Urinary bladder (tissue), 3 donors: ENCODE measurements at regions not wholly inside any gene's neighbourhood (a gene's known extent, or its start where the extent isn't known, plus 50 kb on each side); places are given as distances from the start of the nearest gene placed in this dataset.
A peak's percentile ranks its signal among the peaks of the same experiment; 100 is the strongest.

Experiments used
- DNase-seq: peaks from one replicate; pipeline ENCODE4 v3.0.0-alpha.2; 2015; ENCODE audit errors: extremely low spot score
- H3K27ac ChIP-seq: one replicate; pipeline ENCODE4 v1.5.1; 2013; ENCODE audit warnings: low read depth, mild to moderate bottlenecking, moderate library complexity
- H3K36me3 ChIP-seq: one replicate; pipeline ENCODE4 v1.6.1; 2013; ENCODE audit warnings: mild to moderate bottlenecking, moderate library complexity; ENCODE audit not compliant: insufficient read depth
- H3K4me1 ChIP-seq: one replicate; pipeline ENCODE4 v1.6.1; 2013; ENCODE audit warnings: mild to moderate bottlenecking, moderate library complexity; ENCODE audit not compliant: insufficient read depth
- H3K4me3 ChIP-seq: one replicate; pipeline ENCODE4 v1.5.1; 2013; ENCODE audit warnings: low read depth, low read length
- WGBS: extraction: QIAGEN DNeasy Blood & Tissue Kit; methylation state at CpG from one replicate; pipeline ENCODE4 v1.1.7; 2013; 5-methylcytosine and 5-hydroxymethylcytosine counted together
- donor health status: healthy with polysubstance abuse.
- donor health status: healthy.

DNA sequence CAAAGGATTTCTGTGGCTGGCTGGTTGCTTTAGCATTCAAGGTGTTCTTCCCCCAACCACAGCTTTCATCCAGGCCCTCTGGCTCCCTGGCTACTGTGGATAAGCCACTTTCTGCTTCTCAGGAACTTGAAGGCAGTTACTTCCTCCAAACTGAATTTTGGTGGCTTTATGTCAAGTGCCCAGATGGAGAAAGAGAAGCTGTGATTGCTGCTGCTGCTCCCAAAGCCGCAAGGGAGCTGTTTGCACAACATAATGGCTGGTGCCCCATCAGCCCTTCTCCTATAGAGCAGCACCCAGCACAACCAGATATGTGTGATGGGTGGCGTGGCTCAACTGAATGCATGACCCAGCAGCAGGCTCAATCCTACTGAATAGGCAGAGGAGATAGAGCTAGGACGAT, 465.2 kb downstream of the MAFB start:
- DNase-seq, result no peak
- 88% methylated on average over 3 of the region's 3 CpGs for WGBS
- Histone ChIP-seq H3K4me3 (no peak overlapping the region), H3K36me3 (no peaks in the 10 kb centered on the region), H3K27ac (no peak overlapping the region), H3K4me1 (no peaks in the 10 kb centered on the region)

DNA sequence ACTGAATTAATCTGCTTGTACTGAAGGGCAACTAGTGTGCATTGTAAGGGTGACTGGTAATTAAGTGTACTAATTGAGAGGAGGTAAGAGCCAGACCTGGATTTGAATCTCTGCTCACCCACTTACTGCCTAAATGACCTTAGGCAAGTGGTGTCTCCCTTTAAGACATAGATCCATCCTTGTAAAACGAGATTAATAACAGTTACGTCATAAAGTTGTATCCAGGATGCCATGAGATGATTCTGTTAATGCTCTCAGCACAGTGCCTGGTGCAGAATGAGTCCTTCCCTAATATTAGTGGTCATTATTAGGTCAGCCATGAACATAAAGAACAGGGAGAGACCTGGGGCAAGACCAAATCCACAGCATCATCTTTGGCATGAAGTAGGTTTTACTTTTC, 470.1 kb downstream of the MAFB start:
- no peaks in the 10 kb centered on the region for H3K4me1 ChIP-seq
- H3K4me3 ChIP-seq, result no peak overlapping the region
- H3K27ac ChIP-seq, result no peak overlapping the region
- 31% methylated on average over 2 of the region's 2 CpGs for WGBS
- no peak for DNase-seq
- no peaks in the 10 kb centered on the region for H3K36me3 ChIP-seq

- no peak overlapping the region for H3K4me3 ChIP-seq
- no peaks in the 10 kb centered on the region for H3K4me1 ChIP-seq
- H3K27ac ChIP-seq, result no peak overlapping the region
- 51% methylated on average over 7 of the region's 7 CpGs for WGBS
- no peaks in the 10 kb centered on the region for H3K36me3 ChIP-seq
- no peak for DNase-seq
These were observed 470.6 kb downstream of the MAFB start for GRCh38 chr20:40218316-40218969.

DNA sequence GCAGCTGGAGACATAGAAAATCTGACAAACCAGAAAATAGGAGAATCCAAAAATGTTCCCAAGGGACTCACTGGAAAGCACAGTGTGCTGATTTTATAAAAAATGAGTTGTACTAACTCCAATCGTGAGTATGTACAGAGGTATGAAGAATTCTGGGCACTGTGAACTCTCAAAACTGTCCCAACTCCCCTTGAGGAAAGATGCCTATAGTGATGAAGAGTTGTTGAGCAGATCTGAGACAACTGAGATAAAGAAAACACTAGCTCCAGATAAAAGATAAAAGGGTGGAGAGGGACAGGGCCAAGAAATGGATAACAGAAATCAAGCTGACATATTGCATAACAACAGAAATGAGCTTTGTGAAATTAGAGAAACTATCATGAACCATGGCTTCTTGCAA, 481.4 kb downstream of the MAFB start:
- DNase-seq, result no peak
- Histone ChIP-seq H3K4me3 (no peak overlapping the region), H3K36me3 (no peaks in the 10 kb centered on the region), H3K27ac (peak overlapping the region; percentile 10), H3K4me1 (no peaks in the 10 kb centered on the region)
- 34% methylated on average over 1 of the region's 1 CpG for WGBS

DNA sequence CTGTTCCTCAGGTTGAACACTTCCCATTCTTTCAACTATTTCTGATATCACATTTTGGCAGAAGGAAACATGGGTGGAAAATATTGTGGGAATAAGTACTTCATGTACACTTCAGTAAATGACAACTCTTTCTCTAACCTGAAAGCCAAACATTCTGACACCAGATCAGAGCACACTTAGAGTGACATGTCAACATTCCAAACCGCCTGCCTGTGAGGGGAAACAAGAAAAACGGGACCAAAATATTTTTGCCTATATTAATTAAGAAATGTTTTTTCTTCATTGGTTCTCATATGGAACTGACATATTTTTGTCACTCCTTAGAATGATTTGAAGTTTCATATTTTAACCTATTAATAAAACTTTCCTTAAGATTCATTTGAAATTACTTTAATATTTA, 483.1 kb downstream of the MAFB start:
- 62% methylated on average over 2 of the region's 2 CpGs for WGBS
- Histone ChIP-seq H3K36me3 (no peaks in the 10 kb centered on the region), H3K4me1 (no peaks in the 10 kb centered on the region), H3K27ac (no peak overlapping the region), H3K4me3 (no peak overlapping the region)
- no peak for DNase-seq

- 78% methylated on average over 1 of the region's 1 CpG for WGBS
- Histone ChIP-seq H3K4me1 (no peaks in the 10 kb centered on the region), H3K27ac (no peak overlapping the region), H3K4me3 (no peak overlapping the region), H3K36me3 (no peaks in the 10 kb centered on the region)
- DNase-seq, result no peak
These were observed 486.0 kb downstream of the MAFB start for GRCh38 chr20:40203032-40203431.

DNA sequence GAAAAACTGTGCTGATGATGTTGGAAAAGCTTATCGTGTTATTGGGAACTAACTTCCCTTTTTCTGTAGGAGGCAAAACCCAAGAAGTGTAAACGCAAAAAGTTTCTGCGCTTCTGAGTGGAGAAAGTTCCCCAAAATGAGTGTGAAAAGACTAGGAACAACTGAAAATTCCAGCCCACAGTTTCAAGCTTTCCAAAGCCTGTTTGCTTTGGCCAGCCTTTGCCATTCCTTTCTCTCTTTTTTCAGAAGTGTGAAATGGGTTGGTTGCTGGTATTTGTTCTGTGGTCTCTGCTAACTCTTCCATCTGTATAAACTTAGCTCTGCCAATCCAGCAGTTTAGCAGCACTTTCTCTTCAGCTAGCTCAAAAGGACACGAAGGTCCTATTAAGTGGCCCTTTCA, 491.3 kb downstream of the MAFB start:
- Histone ChIP-seq H3K4me1 (no peaks in the 10 kb centered on the region), H3K27ac (no peak overlapping the region), H3K4me3 (no peak overlapping the region), H3K36me3 (no peaks in the 10 kb centered on the region)
- WGBS, result 63% methylated on average over 4 of the region's 4 CpGs
- no peak for DNase-seq

DNA sequence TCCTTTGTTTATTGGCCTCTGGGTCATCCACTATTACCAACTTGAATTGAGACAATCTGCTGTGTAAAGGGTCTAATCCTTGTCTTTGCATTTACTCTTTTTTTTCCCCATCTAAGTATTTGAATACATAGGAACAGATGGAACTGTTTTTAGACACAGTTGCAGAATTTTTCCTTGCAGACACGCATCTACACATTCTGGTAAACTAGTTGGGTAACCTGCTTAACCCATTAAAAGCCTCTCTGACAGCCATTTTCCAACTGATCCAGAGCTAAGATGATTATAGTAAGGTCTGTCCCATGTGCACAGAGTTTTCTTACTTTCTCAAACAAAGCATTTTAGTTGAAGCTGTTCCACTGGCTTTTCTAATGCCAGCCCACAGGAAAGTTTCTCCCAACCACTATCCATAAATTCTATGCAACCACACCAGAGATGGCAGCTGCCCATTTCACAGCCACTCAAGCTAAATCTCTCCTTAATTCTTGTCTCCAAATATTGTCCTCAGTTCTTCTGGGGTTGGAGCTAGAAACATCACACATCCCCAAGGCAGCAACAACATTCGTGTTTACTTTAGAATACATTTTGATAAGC, 492.1 kb downstream of the MAFB start:
- Histone ChIP-seq H3K4me1 (no peaks in the 10 kb centered on the region), H3K4me3 (no peak overlapping the region), H3K27ac (no peak overlapping the region), H3K36me3 (no peaks in the 10 kb centered on the region)
- no peak for DNase-seq
- WGBS, result 25% methylated on average over 2 of the region's 2 CpGs

GRCh38 chr20:40195742-40196141, 493.3 kb downstream of the MAFB start:
- no peaks in the 10 kb centered on the region for H3K4me1 ChIP-seq
- no peaks in the 10 kb centered on the region for H3K36me3 ChIP-seq
- no peak overlapping the region for H3K27ac ChIP-seq
- DNase-seq, result no peak
- WGBS, result 84% methylated on average over 6 of the region's 6 CpGs
- H3K4me3 ChIP-seq, result no peak overlapping the region

- no peaks in the 10 kb centered on the region for H3K4me1 ChIP-seq
- H3K36me3 ChIP-seq, result no peaks in the 10 kb centered on the region
- H3K27ac ChIP-seq, result no peak overlapping the region
- H3K4me3 ChIP-seq, result no peak overlapping the region
- DNase-seq, result no peak
These were observed 496.5 kb downstream of the MAFB start for GRCh38 chr20:40192529-40192928.

DNA sequence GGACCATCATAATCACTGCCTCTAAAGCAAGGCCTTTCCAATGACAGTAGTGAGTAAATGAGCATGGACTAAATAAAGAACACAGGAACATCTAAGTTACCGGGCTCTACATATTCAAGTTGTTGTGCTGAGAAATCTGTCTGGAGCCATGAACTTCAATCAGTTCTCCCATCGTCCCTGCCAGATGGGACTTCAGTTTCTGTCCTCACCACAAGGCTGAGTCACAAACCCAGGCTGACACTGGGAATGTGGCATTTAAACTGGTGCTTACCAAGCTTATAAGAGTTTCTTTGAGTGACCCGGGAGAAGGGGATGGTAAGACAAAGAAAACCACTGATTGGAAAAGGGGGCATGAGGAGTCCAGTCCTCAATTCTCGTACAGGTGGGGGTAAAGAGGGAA, 497.0 kb downstream of the MAFB start:
- 87% methylated on average over 4 of the region's 4 CpGs for WGBS
- H3K36me3 ChIP-seq, result no peaks in the 10 kb centered on the region
- H3K4me3 ChIP-seq, result no peak overlapping the region
- H3K4me1 ChIP-seq, result no peaks in the 10 kb centered on the region
- no peak overlapping the region for H3K27ac ChIP-seq
- DNase-seq, result no peak

- Histone ChIP-seq H3K4me1 (no peaks in the 10 kb centered on the region), H3K36me3 (no peaks in the 10 kb centered on the region), H3K4me3 (no peak overlapping the region), H3K27ac (no peak overlapping the region)
- no peak for DNase-seq
- WGBS, result 69% methylated on average over 4 of the region's 4 CpGs
These were observed 497.5 kb downstream of the MAFB start for GRCh38 chr20:40191573-40191972.

DNA sequence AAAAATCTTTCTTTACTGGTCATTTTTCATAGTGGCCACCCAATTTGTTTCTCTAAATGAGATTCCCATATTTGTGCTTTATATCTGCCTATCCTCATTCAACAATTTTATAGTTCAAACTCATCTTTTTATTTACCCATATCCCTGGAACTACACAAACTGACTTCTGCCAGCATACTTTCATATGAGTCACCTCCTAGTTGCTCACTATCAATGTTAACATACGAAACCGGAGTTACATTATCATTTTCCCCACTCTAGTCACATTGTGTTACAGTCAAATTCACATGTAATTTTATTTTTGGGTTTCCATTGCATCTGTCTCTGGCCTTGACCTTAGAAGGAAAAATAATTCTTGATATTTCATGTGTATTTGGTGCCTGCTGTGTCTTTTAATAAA, 499.4 kb downstream of the MAFB start:
- H3K36me3 ChIP-seq, result no peaks in the 10 kb centered on the region
- no peak overlapping the region for H3K4me3 ChIP-seq
- 43% methylated on average over 2 of the region's 2 CpGs for WGBS
- H3K4me1 ChIP-seq, result no peaks in the 10 kb centered on the region
- no peak for DNase-seq
- no peak overlapping the region for H3K27ac ChIP-seq

DNA sequence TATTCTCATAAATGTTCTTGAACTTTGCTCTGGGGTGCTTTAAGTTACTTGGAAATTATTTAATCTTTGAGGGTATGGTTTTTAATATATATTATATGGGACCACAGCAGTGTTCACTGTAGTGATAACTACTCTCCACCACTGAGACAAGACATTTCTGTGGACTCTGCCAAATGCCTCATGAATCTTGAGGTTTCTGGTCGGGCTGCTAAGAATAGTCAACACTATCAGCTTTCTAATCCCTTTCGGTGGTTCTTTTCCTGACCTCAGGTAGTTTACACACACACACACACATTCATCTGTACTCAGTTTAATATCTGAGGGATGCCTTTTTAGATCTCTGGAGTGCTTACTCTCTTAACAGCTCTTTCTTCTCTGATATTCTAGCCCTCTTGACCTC, 500.7 kb downstream of the MAFB start:
- no peak overlapping the region for H3K4me3 ChIP-seq
- no peaks in the 10 kb centered on the region for H3K36me3 ChIP-seq
- H3K27ac ChIP-seq, result no peak overlapping the region
- H3K4me1 ChIP-seq, result no peaks in the 10 kb centered on the region
- 52% methylated on average over 2 of the region's 2 CpGs for WGBS
- no peak for DNase-seq

- 76% methylated on average over 2 of the region's 2 CpGs for WGBS
- H3K4me3 ChIP-seq, result no peak overlapping the region
- no peaks in the 10 kb centered on the region for H3K4me1 ChIP-seq
- no peaks in the 10 kb centered on the region for H3K36me3 ChIP-seq
- H3K27ac ChIP-seq, result no peak overlapping the region
- no peak for DNase-seq
These were observed 502.2 kb downstream of the MAFB start for GRCh38 chr20:40186826-40187225.
